ENCODE measurements at regions not wholly inside any gene's neighbourhood (a gene's known extent, or its start where the extent isn't known, plus 50 kb on each side); places are given as distances from the start of the nearest gene placed in this dataset.
A peak's percentile ranks its signal among the peaks of the same experiment; 100 is the strongest.
"Not testable (repeated sequence)": the region's sequence is repeated elsewhere in the genome, so short reads cannot be mapped to it uniquely, and the experiment has no call there.

- no peak for DNase-seq
Observed at GRCh38 chr6:130720076-130720715, 107.0 kb upstream of the SMLR1 start.

GRCh38 chr6:130724089-130724488, 103.1 kb upstream of the SMLR1 start:
- DNase-seq, result no peak

GRCh38 chr6:130725551-130725950, 101.7 kb upstream of the SMLR1 start:
- no peak for DNase-seq

- not testable (repeated sequence) for DNase-seq
Observed at GRCh38 chr6:130728064-130728463, 99.1 kb upstream of the SMLR1 start.

- DNase-seq, result no peak
Observed at GRCh38 chr6:130730600-130730999, 96.6 kb upstream of the SMLR1 start.

GRCh38 chr6:130734161-130734560, 93.0 kb upstream of the SMLR1 start:
- DNase-seq, result no peak

- DNase-seq, result no peak
Observed at GRCh38 chr6:130740308-130740707, 86.9 kb upstream of the SMLR1 start.

GRCh38 chr6:130742131-130742681, 85.0 kb upstream of the SMLR1 start:
- peak; percentile 72 for DNase-seq

GRCh38 chr6:130743175-130743574, 84.0 kb upstream of the SMLR1 start:
- no peak for DNase-seq

GRCh38 chr6:130744576-130745366, 82.4 kb upstream of the SMLR1 start:
- no peak for DNase-seq

GRCh38 chr6:130748041-130748440, 79.2 kb upstream of the SMLR1 start:
- no peak for DNase-seq

GRCh38 chr6:130749402-130749801, 77.8 kb upstream of the SMLR1 start:
- peak; percentile 5 for DNase-seq

- DNase-seq, result peak; percentile 3
Observed at GRCh38 chr6:130752267-130752666, 74.9 kb upstream of the SMLR1 start.

- no peak for DNase-seq
Observed at GRCh38 chr6:130754786-130755367, 72.3 kb upstream of the SMLR1 start.

- no peak for DNase-seq
Observed at GRCh38 chr6:130755368-130756034, 71.7 kb upstream of the SMLR1 start.

- no peak for DNase-seq
Observed at GRCh38 chr6:130756824-130757223, 70.4 kb upstream of the SMLR1 start.

GRCh38 chr6:130758813-130759212, 68.4 kb upstream of the SMLR1 start:
- no peak for DNase-seq

- DNase-seq, result peak; percentile 63
Observed at GRCh38 chr6:130760006-130760405, 67.2 kb upstream of the SMLR1 start.

- DNase-seq, result no peak
Observed at GRCh38 chr6:130761286-130761685, 65.9 kb upstream of the SMLR1 start.

GRCh38 chr6:130765181-130765727, 62.0 kb upstream of the SMLR1 start:
- DNase-seq, result no peak

GRCh38 chr6:130766239-130767144, 60.7 kb upstream of the SMLR1 start:
- no peak for DNase-seq

GRCh38 chr6:130769861-130770260, 57.3 kb upstream of the SMLR1 start:
- DNase-seq, result no peak

All from EL (cell line).